ENCODE measurements at regions not wholly inside any gene's neighbourhood (a gene's known extent, or its start where the extent isn't known, plus 50 kb on each side); places are given as distances from the start of the nearest gene placed in this dataset.

- no peak for TF ChIP-seq CTCF (IDR thresholded peaks at IDR 0.05)
- no peak for TF ChIP-seq ZFX (IDR thresholded peaks at IDR 0.05; ENCODE audit: borderline replicate concordance)
Observed at GRCh38 chr19:31546205-31546960, 197.1 kb upstream of the TSHZ3 start.
